Ectodermal cell (in vitro differentiated cells): ENCODE measurements at regions not wholly inside any gene's neighbourhood (a gene's known extent, or its start where the extent isn't known, plus 50 kb on each side); places are given as distances from the start of the nearest gene placed in this dataset.

Source experiments
- H3K27ac ChIP-seq: 2 replicates; pipeline ENCODE4 v1.7.0; 2013; ENCODE audit warnings: mild to moderate bottlenecking, low read depth, low read length; ENCODE audit not compliant: insufficient read depth, poor library complexity, severe bottlenecking
- H3K27me3 ChIP-seq: 2 replicates; pipeline ENCODE4 v1.7.0; 2013; ENCODE audit warnings: mild to moderate bottlenecking, low read length; ENCODE audit not compliant: insufficient read depth, control insufficient read depth, poor library complexity, severe bottlenecking
- H3K36me3 ChIP-seq: one replicate; pipeline ENCODE4 v1.7.0; 2013; ENCODE audit warnings: low read length; ENCODE audit not compliant: control insufficient read depth, insufficient read depth
- H3K4me1 ChIP-seq: one replicate; pipeline ENCODE4 v1.7.0; 2013; ENCODE audit warnings: low read length; ENCODE audit not compliant: control insufficient read depth, insufficient read depth
- H3K4me3 ChIP-seq: 2 replicates; pipeline ENCODE4 v1.7.0; 2013; ENCODE audit warnings: low read depth, low read length, control low read depth; ENCODE audit not compliant: insufficient read depth
- H3K9me3 ChIP-seq: 2 replicates; pipeline ENCODE4 v1.7.0; 2013; ENCODE audit warnings: mild to moderate bottlenecking, low read length, moderate library complexity; ENCODE audit not compliant: control insufficient read depth
- WGBS, 2 experiments: methylation state at CpG; one replicate each; pipeline ENCODE4 v1.1.7; 2013; ENCODE audit warnings: missing lambda C conversion rate in 2 of 2; 5-methylcytosine and 5-hydroxymethylcytosine counted together

GRCh38 chr13:83377491-83377890 lies 504.8 kb downstream of the SLITRK1 start:
- Histone ChIP-seq H3K4me3 (no peak overlapping the region), H3K4me1 (no peaks in the 10 kb centered on the region), H3K36me3 (no peaks in the 10 kb centered on the region), H3K9me3 (no peaks in the 10 kb centered on the region), H3K27ac (no peak overlapping the region), H3K27me3 (no peaks in the 10 kb centered on the region)
- WGBS, 2 experiments, result 86 to 100% methylated on average over 1 of the region's 1 CpG

GRCh38 chr13:83372786-83373185 lies 509.5 kb downstream of the SLITRK1 start:
- H3K36me3 ChIP-seq, result no peaks in the 10 kb centered on the region
- no peaks in the 10 kb centered on the region for H3K9me3 ChIP-seq
- H3K27ac ChIP-seq, result no peak overlapping the region
- no peak overlapping the region for H3K4me3 ChIP-seq
- 80 to 87% methylated on average over 2 of the region's 2 CpGs for WGBS, 2 experiments
- H3K4me1 ChIP-seq, result no peaks in the 10 kb centered on the region
- no peaks in the 10 kb centered on the region for H3K27me3 ChIP-seq

GRCh38 chr13:83365723-83366122 lies 516.6 kb downstream of the SLITRK1 start:
- Histone ChIP-seq H3K4me1 (no peaks in the 10 kb centered on the region), H3K27me3 (no peaks in the 10 kb centered on the region), H3K9me3 (no peaks in the 10 kb centered on the region), H3K4me3 (no peak overlapping the region), H3K27ac (no peak overlapping the region), H3K36me3 (no peaks in the 10 kb centered on the region)

GRCh38 chr13:83355041-83355440 lies 527.2 kb downstream of the SLITRK1 start:
- no peak overlapping the region for H3K4me3 ChIP-seq
- H3K27me3 ChIP-seq, result no peaks in the 10 kb centered on the region
- no peaks in the 10 kb centered on the region for H3K36me3 ChIP-seq
- WGBS, 2 experiments, result 83% methylated on average over 1 of the region's 1 CpG; no CpG with 5 or more reads in 1 of the 2 experiments
- H3K9me3 ChIP-seq, result no peaks in the 10 kb centered on the region
- no peaks in the 10 kb centered on the region for H3K4me1 ChIP-seq
- H3K27ac ChIP-seq, result no peak overlapping the region

- Histone ChIP-seq H3K9me3 (no peaks in the 10 kb centered on the region), H3K27me3 (no peaks in the 10 kb centered on the region), H3K4me3 (no peak overlapping the region), H3K36me3 (no peaks in the 10 kb centered on the region), H3K4me1 (no peaks in the 10 kb centered on the region), H3K27ac (no peak overlapping the region)
- 91 to 93% methylated on average over 1 of the region's 1 CpG for WGBS, 2 experiments
Measured at GRCh38 chr13:83352391-83352790, 529.9 kb downstream of the SLITRK1 start.

GRCh38 chr13:83350569-83350968 lies 531.7 kb downstream of the SLITRK1 start:
- WGBS, 2 experiments, result 88 to 96% methylated on average over 2 of the region's 2 CpGs
- no peak overlapping the region for H3K27ac ChIP-seq
- no peak overlapping the region for H3K4me3 ChIP-seq
- H3K9me3 ChIP-seq, result no peaks in the 10 kb centered on the region
- H3K4me1 ChIP-seq, result no peaks in the 10 kb centered on the region
- H3K27me3 ChIP-seq, result no peaks in the 10 kb centered on the region
- no peaks in the 10 kb centered on the region for H3K36me3 ChIP-seq

- H3K27ac ChIP-seq, result no peak overlapping the region
- H3K4me1 ChIP-seq, result no peaks in the 10 kb centered on the region
- no peaks in the 10 kb centered on the region for H3K27me3 ChIP-seq
- H3K9me3 ChIP-seq, result no peaks in the 10 kb centered on the region
- H3K4me3 ChIP-seq, result no peak overlapping the region
- WGBS, 2 experiments, result 86 to 90% methylated on average over 2 of the region's 2 CpGs
- H3K36me3 ChIP-seq, result no peaks in the 10 kb centered on the region
Measured at GRCh38 chr13:83344518-83344917, 537.8 kb downstream of the SLITRK1 start.

GRCh38 chr13:83340170-83340569 lies 542.1 kb downstream of the SLITRK1 start:
- no peak overlapping the region for H3K27ac ChIP-seq
- H3K4me1 ChIP-seq, result no peaks in the 10 kb centered on the region
- H3K9me3 ChIP-seq, result no peaks in the 10 kb centered on the region
- no peaks in the 10 kb centered on the region for H3K36me3 ChIP-seq
- WGBS, 2 experiments, result 87 to 89% methylated on average over 1 to 2 of the region's 2 CpGs
- H3K27me3 ChIP-seq, result no peaks in the 10 kb centered on the region
- H3K4me3 ChIP-seq, result no peak overlapping the region

- no peaks in the 10 kb centered on the region for H3K27me3 ChIP-seq
- H3K4me3 ChIP-seq, result no peak overlapping the region
- no peaks in the 10 kb centered on the region for H3K4me1 ChIP-seq
- H3K27ac ChIP-seq, result no peak overlapping the region
- WGBS, 2 experiments, result 84 to 92% methylated on average over 5 to 6 of the region's 7 CpGs
- H3K36me3 ChIP-seq, result no peaks in the 10 kb centered on the region
- H3K9me3 ChIP-seq, result no peaks in the 10 kb centered on the region
Measured at GRCh38 chr13:83333614-83334388, 548.5 kb downstream of the SLITRK1 start.

- Histone ChIP-seq H3K36me3 (no peaks in the 10 kb centered on the region), H3K9me3 (no peaks in the 10 kb centered on the region), H3K4me3 (no peak overlapping the region), H3K4me1 (no peaks in the 10 kb centered on the region), H3K27ac (no peak overlapping the region), H3K27me3 (no peaks in the 10 kb centered on the region)
- 93 to 96% methylated on average over 3 of the region's 3 CpGs for WGBS, 2 experiments
Measured at GRCh38 chr13:83332751-83333150, 549.5 kb downstream of the SLITRK1 start.
